ENCODE measurements at regions not wholly inside any gene's neighbourhood (a gene's known extent, or its start where the extent isn't known, plus 50 kb on each side); places are given as distances from the start of the nearest gene placed in this dataset.
"Not testable (repeated sequence)": the region's sequence is repeated elsewhere in the genome, so short reads cannot be mapped to it uniquely, and the experiment has no call there.

DNA sequence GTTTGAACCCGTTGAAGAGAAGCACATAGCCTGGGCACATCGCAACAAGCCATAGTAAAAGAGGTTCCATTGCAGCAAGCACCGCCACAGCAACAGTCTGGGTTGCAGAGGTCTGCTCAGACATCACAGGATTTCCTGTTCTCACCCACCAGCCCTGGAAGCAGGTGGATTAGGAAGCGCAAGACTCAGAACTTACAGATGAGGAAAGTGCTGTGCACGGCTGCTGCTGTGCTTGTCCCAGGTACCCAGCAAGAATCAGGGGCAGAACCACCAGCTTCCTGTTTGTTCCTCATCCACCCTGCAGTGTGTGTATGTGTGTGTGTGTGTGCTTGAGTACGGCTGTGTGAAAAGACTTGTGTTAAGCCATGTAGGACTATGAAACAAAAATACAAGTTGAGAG is 124.7 kb upstream of the IRX2 start:
- DNase-seq: no peak

DNA sequence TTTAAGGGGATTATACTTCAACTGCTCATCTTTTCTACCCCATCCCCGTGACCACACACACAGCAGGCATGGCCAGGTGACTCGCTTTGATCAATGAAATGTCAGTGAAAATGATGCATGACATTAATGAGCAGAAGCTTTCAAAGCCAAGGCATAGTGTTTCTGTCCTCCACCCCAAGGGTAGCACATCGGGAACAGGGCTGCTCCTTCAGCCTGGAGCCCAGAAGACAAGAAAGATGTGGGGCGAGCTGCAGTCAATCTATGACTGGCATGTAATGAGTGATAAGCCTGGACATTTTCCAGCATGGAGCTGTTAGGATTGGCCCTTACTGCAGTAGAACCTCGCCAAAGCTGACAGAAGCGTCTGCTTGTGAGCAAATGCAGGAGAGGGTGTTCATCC is 122.6 kb upstream of the IRX2 start:
- no peak for DNase-seq

DNA sequence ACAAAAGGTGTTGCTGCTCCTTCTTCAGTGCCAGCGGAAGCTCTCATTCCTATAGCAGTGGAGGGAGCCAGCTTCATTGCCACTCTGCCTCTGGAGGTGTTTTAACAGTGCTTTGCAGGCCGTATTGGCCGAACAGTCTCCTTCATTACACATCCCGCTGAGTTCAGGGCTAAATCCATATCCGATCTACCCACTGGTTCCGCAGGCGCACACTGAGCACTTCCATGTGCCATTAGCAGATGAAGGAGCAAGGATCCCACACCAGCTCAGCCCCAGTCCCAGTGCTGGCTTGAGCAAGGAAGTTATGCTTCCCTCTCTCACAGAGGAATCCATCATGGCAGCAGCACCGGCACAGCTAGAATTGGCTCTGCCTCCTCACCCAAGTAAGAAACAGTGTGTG is 121.2 kb upstream of the IRX2 start:
- DNase-seq: no peak

DNA sequence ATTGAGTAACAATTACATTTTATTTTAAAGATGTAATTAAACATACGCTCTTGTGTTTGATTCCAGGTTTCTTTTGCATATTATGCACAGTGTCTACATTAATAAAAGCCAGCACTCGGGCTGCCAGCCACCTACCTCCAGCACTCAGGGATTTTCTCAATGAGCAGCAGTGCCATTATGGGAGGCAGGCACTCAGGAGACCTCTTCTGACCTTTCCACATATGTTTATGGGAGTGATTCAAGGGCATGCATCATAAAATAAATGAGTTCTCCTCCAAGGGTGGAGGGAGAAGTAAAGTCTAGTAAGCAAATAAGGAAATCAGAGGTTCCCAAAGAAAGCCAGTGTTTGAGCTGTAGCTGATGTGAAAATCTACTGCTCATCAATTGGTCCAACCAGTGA is 119.8 kb upstream of the IRX2 start:
- DNase-seq: no peak

DNA sequence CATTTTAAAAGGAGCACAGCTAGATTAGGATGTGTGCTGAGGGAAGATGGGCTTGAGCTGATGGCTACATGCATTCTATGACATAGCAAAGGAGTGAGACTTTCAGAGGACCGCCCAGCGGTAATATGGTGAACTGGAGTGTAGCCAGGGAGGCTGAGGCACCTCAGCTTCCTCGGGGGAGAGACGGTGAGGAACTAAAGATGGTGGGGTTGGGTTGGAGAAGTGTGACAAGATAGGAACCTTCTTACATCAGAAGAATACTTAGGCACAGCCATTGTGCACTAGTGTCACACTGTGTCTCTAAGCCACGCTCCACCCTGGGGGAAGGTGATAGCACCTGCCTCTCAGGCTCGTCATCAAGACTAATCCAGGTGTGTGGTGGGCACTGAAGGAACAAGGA is 118.0 kb upstream of the IRX2 start:
- no peak for DNase-seq

DNA sequence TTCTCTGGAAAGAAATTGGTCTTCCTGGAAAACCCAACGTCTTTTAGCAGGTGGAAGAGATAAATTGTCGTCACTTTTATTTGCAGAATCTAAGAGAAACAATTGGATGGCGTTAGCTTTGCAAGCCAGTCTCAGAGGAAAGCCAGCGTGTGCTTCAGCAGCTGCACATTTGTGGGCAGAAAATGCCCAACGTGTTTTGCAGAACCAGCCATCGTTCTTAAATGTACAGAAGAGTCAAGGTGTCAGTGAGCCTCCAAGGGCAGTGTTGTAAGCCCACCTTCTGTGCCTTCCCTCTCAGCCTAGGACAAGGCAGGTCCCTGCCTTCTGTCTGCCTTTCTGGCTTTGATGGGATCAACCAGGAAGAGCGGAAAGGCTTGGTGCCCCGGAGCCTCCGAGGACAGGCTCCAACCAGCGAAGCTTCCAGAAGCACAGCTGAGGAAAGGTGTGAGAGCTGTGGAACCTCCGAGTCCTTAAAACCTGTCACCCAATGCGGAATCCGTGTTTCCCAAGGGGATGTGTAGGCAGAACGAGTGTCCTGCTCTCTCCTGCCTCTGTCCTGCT is 116.0 kb upstream of the IRX2 start:
- no peak for DNase-seq

DNA sequence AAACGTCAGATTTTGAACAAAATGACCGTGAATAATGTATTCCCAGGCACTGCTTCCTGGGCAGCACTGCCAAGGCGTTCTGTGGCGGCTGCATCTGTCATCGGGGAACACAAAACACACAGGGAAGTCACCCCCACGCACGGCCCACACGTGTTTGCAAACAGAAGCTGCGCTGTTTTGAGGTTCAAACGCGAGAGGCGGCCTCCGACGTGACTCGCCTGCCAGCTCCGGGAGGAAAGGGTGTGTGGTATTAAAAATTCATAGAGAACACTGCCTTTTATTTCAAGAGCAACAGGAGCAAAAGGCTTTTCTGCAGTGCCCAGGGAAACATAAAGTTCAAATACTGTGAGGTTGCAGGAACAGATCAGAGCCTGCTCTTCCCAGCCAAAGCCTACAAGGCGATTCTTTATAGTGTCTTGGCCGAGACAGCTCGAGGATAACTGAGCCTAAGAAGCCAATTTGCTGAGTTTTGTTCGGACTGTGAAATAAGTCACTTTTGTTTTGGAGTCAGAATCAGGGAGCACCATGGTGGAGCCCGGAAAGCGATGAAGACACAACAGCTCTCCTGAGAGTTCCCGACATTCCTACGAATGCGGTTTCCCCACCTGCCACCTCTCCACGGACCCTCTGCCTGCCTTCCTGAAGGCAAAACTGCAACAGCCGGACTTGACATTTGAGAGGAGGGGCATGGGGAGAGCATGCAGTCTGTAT is 115.3 kb upstream of the IRX2 start:
- DNase-seq: no peak

DNA sequence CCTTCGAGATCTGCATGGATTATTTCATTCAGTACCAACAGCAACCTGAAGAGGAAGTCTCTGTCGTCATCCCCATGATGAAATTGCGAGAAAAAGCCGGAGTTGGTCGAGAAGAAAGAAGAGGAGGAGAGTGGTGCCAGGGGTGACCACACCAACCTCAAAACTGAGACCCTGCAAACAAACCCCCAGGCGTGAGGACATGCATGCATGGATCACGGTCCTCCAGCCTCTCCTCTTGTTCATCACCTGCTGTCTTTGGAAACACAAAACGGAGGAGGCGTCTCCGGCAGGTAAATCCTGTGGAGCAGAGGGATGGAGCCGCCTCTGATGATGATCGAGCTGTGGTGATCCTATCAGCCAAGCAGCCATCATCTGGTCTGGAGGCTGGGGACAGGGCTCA is 114.4 kb upstream of the IRX2 start:
- no peak for DNase-seq

DNA sequence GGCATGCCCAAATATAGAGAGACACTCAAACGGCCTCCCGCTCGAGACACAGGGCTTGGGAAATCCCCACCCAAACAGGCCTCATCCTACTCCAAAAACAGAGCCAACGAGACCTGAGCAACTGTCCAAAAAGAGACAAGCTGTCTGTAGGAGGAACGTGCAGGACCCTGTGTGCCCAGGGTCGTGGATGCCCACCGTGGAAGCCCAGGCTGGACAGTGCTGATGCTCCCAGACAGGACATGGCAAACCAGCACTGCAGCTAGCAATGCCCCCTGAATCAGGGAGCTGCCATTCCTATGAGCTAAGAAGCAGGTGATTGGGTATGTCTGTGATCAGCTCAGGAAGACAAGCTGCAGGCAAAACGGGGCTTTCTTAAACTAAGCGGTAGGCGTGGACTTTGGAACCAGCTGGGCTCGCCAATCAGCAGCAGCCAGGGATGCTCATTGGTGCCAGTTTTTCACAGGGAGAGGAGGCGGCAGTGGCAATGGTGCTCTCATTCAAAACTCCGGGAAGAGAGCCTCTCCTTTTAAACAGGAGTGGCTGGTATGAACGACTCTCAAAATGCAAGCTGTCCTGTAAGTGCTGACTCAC is 113.1 kb upstream of the IRX2 start:
- no peak for DNase-seq

DNA sequence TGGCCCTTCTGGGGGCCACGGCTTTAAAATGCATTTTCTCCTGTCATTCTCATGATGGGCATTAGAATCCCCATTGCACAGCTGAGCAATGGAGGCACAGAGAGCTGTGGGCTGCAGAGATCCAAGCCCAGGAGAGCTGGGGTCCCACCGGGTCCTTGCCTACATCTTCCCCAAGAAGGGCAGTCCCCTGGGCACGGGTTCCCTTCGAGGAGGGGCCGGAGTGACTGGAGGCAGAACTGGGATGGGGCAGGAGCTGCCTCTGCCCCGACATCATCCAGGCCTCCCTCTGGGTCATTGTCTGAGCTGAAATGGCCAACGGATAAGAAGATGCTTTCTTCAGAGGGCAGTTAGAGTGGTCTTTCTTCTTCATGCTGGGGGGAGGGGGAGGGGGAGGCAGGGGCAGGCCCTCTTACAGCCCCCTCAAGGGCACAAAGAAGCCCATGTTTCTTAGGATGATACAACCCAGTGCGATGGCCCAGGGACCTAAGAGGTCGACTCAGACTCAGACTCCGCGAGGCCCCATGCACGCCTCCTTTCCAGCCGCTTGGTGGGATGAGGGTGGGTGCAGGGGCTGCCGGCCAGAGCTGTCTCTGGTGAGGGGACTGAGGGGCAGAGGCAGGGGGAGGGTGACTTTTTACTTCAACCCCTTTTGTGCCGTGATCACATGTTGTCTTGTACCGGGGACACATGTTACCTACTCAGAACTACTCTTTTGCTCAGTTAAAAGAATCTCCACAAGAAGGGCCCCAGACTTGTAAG is 112.4 kb upstream of the IRX2 start:
- no peak for DNase-seq

DNA sequence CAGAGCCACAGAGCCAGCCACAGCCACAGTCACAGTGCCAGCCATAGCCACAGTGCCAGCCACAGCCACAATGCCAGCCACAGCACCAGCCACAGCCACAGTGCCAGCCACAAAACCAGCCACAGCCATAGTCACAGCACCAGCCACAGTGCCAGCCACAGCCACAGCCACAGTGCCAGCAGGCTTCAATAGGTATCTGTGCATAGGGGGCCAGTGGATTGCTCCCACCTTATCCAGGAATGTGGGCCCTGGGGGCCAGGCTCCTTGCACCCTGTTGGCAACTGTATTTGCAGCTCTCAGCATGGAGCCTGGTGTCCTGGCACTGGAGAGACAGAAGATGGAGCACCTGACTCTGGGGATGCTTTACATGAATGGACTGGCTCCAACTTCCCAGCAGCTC is 111.7 kb upstream of the IRX2 start:
- DNase-seq: no peak

DNA sequence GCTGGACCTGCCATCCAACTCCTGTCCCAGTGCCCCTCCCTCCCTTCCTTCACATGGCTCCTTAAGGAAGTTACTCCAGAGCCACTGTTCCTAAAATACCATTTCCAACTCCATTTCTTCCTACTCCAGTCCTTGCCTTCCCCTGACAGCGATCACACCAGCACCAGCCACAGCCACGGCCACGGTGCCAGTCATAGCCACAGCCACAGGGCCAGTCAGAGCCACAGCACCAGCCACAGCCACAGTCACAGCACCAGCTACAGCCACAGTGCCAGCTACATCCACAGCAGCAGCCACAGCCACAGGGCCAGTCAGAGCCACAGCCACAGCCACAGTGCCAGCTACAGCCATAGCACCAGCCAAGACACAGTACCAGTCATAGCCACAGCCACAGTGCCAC is 110.7 kb upstream of the IRX2 start:
- DNase-seq: not testable (repeated sequence)

DNA sequence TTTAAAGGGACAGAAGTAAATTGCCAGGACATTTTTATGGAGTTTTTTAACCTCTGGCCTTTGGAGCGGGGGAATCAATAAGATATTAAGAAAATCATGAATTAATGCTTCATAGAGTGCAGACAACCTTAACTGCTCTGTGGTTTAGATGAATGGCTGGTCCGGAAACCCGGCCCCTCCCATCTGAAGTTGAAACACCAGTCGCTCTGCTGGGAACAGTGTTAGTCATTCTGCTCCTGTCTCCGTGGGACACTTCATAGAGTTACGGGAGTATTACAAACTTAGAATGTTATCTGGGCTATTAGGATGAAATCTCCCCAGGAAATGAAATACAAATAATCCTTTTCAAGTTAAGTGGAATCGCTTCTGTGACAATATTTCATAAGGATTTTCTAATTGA is 110.1 kb upstream of the IRX2 start:
- DNase-seq: no peak

DNA sequence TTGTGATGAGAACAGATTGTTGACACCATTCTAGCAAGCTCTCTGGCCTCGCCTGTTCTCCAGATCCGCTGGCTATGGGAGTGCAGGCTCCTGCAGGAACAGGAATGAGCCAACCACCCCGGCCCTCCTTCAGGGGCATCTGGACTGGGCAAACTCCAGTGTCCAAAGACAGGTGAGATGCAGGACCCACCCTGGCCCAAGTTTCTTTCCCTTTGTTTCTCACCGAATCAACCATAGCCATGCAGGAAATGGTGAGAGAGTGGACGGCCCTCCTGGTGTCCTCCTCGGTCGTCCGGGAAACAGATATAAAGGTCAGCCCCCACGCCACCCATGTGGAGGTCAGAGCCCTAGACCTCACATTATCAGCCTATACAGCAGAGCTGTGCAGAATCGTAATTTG is 108.6 kb upstream of the IRX2 start:
- no peak for DNase-seq

DNA sequence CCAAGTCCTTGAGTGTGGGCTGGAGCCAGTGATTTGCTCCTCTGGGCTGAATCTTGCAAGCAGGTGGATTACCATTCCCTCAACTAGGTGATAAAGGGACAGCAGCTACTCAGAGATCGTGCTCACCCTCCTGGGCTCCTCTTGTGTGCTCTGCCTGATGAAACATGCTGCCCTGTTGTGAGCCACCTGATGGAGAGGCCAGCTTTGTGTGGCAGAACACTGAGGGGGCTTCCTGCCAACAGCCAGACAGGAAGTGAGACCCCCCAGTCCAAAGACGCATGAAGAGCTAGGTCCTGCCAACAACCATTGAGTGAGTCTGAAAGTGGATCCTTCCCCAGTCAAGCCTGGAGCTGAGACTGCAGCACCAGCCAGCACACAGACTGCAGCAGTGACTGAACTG is 106.4 kb upstream of the IRX2 start:
- DNase-seq: no peak

DNA sequence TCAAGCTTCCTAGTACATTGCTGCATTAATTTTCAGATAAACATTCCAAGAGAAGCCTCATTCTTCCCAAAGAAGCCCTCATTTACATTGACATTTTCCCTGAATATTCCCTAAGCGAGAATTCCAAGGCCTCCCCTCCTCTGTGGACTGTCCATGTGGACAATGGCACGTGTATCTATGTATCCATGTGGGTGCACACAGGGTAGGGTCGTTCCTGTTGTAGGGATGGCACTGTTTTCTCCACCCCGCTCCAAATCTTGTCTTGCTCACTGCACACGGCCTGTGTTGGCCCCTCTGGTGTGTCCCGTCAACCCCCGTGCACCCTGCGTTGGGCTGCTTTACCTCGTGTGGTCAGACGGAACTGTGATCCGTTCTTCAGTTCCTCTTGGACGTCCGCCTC is 104.7 kb upstream of the IRX2 start:
- DNase-seq: no peak

DNA sequence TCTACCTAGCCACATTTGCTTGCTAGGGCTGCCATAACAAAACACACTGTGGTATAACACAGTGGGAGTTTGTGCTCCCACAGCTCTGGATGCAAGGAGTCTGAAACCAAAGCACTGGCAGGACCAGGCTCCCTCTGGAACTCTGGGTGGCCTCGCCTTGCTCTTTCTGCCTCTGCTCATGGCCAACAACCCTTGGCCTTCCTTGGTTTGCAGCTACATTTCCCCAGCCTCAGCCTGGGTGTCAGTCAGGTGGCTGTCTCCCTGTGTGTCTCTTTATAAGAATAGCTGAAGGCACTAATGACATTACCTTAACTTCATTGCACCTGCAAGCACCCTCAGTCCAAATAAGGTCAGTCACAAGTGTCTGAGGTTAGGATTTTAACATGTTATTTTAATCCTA is 101.0 kb upstream of the IRX2 start:
- DNase-seq: no peak

DNA sequence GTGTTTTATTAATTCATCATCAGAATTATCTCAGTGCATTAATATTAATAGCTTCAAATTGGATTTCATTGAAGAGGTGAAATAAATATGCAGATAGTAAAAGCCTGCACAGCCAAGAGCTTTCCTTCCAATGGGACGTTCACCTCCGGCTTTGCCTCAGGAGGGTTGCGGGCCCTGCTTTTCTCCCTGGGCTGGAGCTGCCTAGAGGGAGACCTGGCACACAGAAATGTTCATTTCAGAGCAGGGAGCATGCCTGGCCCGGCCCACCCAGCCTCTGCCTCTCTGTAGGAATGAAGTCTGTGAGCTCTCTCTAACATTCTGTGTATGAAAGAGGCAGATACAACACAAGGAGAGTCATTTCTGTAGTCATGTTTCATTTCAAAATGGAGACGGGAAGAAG is 100.4 kb upstream of the IRX2 start:
- DNase-seq: no peak

DNA sequence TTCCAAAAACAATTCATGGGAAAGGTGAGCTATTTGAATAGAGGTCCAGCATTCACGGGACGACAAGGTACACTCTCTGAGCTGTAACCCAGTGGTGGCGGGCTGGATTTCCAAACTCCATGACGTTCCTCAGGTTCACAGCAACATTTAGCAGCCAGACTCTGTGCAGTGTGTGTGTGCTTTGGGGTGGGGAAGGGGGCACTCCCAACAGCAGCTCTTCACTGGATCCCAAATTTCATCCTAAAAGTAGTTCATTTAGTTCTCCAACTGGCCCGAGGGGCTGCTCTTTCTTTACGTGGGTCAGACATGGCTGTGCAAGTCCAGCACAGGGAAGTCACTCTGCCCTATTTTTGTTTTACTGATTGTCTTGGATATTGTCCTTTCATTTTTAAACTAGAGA is 98.0 kb upstream of the IRX2 start:
- DNase-seq: no peak

DNA sequence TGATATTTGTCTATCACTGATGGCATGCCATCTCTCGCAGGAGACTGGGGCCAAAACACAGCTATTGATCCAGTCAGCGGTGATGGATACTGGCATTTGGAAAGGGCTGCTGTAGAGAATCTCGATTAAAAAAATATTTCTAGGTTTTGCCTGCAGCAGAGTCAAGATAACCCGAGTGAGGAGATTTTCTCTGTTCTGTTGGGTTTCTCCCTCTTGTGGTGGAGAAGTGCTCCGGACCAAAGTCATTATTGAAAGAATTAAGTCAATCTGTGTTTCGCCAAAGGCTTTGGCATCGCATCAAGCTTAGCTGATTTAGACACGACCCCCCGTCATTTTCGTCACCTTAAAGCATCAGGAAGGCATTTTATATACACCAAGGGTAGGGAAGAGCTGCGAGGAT is 97.1 kb upstream of the IRX2 start:
- DNase-seq: no peak

DNA sequence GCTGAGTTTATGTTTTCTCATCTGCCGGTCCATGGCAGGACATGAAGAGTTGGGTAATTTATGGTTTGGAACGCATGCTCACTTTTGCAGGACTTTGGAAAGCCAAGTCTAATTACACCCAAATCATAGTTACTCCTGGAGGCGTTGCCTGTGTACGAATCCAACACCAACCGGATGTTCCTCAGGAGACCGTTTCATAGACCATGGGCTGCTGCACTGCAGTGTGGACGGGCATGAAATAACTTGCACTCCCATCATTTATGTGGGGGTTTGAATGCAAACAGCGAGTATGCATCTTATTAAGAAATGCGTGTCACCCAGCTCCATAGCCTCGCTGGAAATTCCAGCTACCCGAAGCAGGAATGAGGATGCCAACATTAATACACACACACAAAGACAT is 96.1 kb upstream of the IRX2 start:
- DNase-seq: no peak

DNA sequence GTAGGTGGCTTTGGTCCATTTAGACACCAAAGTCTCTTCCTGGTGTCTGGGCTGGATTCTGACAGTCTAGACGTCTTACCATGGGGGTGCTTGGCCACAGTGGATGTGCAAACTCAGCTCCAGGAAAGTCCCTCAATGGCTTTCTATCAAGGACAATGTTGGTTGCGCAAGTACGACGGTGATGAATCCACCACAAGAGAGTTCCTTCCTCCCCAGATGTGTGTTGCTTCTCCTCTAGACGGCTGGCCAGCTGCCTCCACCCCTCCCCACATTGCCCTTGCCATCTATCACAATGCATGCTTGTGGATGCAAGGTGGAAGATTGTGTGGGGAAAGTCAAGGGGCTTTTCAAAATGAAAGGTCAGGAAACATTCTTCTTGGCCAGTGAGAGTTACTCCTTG is 89.7 kb upstream of the IRX2 start:
- DNase-seq: no peak

DNA sequence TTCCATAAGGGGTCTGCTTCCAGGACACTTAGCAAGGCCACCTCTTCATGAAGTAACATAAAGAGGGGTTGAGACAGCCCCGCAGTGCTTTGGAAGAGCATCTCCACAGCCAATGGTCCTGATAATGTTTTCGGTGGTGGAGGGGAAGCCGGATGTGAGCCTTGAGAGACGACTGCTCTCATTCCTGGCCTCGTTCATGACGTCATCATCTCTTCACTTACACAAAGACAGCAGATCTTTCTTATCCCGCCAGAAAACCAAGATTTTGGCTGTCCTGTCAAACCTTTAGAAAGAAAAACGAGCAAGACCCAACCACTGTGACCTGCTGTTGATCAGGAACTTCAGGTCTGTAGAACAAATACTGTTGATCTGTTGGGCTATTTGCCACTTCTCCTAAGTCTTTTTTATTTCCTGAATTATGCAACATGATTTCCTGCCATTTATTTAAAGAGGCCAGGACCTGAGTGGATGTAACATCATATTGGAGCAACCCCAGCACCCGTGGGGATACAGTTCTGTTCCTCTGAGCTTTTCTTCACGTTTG is 89.0 kb upstream of the IRX2 start:
- DNase-seq: no peak

DNA sequence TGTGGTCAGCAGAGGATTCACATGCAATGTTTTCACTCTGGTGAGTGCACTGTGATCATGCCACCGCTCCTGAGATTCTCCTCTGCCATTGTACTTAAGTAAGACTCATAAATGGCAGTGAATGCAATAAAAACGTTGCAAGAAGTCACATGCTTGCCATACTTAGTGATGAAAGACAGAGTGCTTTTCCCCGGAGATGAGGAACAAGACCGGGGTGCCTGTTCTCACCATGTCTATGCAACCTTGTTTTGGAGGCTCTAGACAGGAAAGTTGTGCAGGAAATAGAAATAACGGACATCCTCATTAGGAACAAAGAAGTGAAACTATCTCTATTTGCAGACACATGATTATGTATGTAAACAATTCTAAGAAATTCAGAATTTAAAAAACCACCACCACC is 84.7 kb upstream of the IRX2 start:
- DNase-seq: no peak
